ENCODE measurements at regions not wholly inside any gene's neighbourhood (a gene's known extent, or its start where the extent isn't known, plus 50 kb on each side); places are given as distances from the start of the nearest gene placed in this dataset.

DNA sequence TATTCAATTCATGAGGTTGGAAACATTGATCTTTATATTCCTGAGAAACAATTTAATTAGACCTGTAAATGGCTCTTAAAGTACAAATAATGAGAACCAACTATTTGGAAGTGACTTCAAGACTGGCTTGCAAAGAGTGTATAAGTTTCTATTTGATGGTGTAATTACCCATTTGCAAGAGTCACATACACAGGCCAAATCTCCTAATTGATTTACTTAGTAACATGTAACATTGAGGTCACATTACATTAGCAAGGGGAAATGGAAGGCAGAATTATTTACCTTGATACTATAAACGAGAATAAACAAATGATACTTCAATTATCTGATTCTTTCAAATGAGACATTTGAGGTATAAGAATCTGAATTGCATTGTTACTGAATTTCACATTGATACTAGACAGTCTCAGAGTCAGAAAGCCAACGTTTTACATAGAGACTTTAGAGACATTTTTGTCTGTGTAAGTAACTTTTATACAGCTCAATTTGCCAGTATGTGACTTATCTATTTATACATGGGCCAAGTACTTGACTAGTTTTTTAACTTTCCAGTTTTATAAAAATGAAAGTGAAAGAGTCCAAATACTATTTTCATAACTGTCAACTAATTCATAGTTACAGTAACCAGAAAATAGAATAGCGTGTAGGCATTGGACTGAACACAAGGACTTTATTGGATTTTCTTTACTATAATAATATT lies 95.6 kb upstream of the RFC3 start:
- TF ChIP-seq, protein P1, sequence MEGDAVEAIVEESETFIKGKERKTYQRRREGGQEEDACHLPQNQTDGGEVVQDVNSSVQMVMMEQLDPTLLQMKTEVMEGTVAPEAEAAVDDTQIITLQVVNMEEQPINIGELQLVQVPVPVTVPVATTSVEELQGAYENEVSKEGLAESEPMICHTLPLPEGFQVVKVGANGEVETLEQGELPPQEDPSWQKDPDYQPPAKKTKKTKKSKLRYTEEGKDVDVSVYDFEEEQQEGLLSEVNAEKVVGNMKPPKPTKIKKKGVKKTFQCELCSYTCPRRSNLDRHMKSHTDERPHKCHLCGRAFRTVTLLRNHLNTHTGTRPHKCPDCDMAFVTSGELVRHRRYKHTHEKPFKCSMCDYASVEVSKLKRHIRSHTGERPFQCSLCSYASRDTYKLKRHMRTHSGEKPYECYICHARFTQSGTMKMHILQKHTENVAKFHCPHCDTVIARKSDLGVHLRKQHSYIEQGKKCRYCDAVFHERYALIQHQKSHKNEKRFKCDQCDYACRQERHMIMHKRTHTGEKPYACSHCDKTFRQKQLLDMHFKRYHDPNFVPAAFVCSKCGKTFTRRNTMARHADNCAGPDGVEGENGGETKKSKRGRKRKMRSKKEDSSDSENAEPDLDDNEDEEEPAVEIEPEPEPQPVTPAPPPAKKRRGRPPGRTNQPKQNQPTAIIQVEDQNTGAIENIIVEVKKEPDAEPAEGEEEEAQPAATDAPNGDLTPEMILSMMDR (IDR thresholded peaks at IDR 0.05; ENCODE audit: insufficient read depth, low read depth, low read length) = no peak
- no peaks in the 10 kb centered on the region for H3K36me3 ChIP-seq (ENCODE audit: control insufficient read depth, insufficient read depth, low read length)
- ChIA-PET POLR2A (interaction anchor here (0.9 kb wide), 1 partner anchor 180 kb away, joined by 4 read pairs; no protein-coding TSS in a partner anchor), CTCF (interaction anchor here (0.6 to 2.9 kb wide), 7 partner anchors 80 to 510 kb away, joined by 3 to 11 read pairs (median 3); no protein-coding TSS in a partner anchor)
- H3K27me3 ChIP-seq (ENCODE audit: control insufficient read depth, insufficient read depth, low read length) = no peaks in the 10 kb centered on the region
- no peak for DNase-seq (ENCODE audit: low read depth)
- no peak overlapping the region for H3K4me3 ChIP-seq (ENCODE audit: low read depth, low read length)

DNA sequence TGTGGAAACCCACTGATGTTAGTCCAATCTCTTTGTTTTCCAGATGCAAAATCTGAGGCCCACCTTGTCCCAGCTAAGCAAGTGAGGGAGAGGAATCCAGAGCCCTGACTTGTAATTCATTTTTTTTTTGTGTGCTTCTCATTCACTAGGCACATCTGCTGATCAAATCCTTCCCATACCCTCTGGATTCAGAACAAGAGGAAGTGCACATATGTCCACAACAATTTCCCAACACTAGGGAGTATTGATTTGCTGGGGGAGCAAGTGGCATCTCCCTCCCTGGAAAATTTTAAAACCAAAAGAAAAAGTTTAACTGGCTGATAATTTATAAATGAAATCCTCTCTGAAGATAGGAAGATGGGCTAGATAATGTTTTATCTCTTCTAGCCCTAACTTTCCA lies 94.6 kb upstream of the RFC3 start:
- CTCF ChIA-PET = interaction anchor here (0.7 to 2.9 kb wide), 24 partner anchors 8 to 1136 kb away, joined by 3 to 38 read pairs (median 4); no protein-coding TSS in a partner anchor
- Histone ChIP-seq H3K36me3 (ENCODE audit: control insufficient read depth, insufficient read depth, low read length) (no peaks in the 10 kb centered on the region), H3K4me3 (ENCODE audit: low read depth, low read length) (no peak overlapping the region), H3K27me3 (ENCODE audit: control insufficient read depth, insufficient read depth, low read length) (no peaks in the 10 kb centered on the region)
- no peak for DNase-seq (ENCODE audit: low read depth)
- TF ChIP-seq, protein P1 (IDR thresholded peaks at IDR 0.05; ENCODE audit: insufficient read depth, low read depth, low read length) = no peak
- POLR2A ChIA-PET = no interaction called here

DNA sequence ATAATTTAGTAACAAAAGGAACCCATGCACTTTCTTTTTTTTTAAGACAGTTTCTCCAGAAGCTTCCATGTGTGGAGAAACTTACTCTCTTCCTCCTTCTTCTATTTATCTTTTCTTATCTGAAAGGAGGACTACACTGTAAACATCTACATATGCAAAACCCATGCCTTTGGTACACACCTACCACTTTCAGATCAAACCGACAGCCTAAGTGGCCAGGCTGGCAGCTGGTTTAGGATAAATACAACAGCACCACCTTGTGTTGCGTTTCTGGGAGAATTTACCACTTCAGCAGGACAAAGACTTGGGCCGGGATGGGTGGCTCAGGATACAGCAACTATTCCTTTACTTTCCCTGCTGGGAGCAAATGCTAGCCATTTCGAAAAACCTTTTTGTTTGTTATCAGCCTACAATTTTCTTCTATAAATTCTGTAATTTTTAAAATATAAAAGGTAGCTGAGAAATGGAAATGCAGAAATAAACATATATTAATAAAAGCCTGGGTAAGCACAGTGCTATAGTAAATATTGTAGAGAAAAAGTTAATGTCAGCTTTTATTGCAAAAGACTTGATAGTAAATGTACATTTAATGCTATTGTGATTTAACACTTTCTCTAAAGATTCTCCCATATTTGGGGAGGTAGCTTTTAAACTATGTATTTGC lies 94.0 kb upstream of the RFC3 start:
- TF ChIP-seq, protein P1 (IDR thresholded peaks at IDR 0.05; ENCODE audit: insufficient read depth, low read depth, low read length) = peak; percentile 73
- DNase-seq (ENCODE audit: low read depth) = no peak
- no peaks in the 10 kb centered on the region for H3K36me3 ChIP-seq (ENCODE audit: control insufficient read depth, insufficient read depth, low read length)
- ChIA-PET CTCF (interaction anchor here (0.7 to 2.9 kb wide), 26 partner anchors 8 to 1137 kb away, joined by 3 to 38 read pairs (median 3); no protein-coding TSS in a partner anchor), POLR2A (no interaction called here)
- no peaks in the 10 kb centered on the region for H3K27me3 ChIP-seq (ENCODE audit: control insufficient read depth, insufficient read depth, low read length)
- H3K4me3 ChIP-seq (ENCODE audit: low read depth, low read length) = no peak overlapping the region

DNA sequence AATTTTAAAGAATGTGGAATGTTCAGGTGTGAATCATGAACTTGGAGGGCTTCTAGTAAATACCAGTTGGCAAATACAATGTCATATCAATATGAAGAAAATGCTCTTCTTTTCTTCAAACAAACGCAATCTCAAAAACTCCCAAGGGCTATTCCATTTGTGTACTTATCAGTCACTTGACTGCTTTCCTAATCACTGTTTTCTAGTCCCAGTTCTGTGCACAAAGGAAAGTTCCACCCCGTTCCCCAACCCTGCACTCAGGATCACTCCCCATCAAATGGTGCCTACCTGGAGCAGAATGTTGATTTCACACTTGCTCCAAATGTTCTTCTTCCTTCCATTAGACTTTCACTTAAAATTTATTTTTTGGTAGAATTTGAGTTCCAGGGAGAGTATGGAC lies 92.6 kb upstream of the RFC3 start:
- POLR2A ChIA-PET = no interaction called here
- TF ChIP-seq, protein P1 (IDR thresholded peaks at IDR 0.05; ENCODE audit: insufficient read depth, low read depth, low read length) = no peak
- DNase-seq (ENCODE audit: low read depth) = no peak
- H3K36me3 ChIP-seq (ENCODE audit: control insufficient read depth, insufficient read depth, low read length) = no peaks in the 10 kb centered on the region
- CTCF ChIA-PET = interaction anchor here (1.4 to 2.9 kb wide), 5 partner anchors 91 to 238 kb away, joined by 3 to 38 read pairs (median 9); no protein-coding TSS in a partner anchor
- no peak overlapping the region for H3K4me3 ChIP-seq (ENCODE audit: low read depth, low read length)
- no peaks in the 10 kb centered on the region for H3K27me3 ChIP-seq (ENCODE audit: control insufficient read depth, insufficient read depth, low read length)

DNA sequence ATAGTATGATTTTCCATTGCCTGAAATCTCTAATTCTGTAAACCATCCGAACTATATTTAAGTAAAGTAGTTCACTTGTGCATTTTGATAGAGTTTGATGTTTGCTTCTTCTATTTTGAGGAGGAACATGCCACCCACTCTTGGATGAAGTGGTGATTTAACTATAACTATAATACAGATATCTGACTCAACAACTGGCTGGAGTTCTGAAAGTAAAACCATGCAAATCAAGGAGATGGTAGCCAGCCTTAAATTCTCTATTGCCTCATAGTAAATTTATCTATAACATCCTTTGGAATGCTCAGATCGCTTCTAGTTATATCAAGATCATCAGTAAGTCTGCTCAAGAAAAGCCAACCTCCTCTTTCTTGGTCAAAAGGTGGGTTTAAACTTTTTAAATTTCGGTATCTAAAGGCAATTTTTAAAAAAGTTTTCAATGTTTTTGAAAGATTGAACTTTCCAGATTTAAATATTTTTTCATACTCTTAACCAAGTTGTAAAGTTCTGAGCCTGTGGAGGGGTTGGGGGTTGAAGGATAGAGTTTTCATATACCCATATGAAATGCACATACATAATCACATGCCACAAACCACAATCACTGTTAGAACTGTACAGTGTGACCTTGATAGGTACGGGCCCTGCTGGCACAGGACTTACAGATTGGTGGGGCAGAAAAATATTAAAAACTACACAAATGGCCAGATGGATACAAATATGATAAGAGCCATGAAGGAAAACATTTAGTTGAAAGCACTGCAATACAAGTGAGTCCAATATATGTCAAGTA lies 90.5 kb upstream of the RFC3 start:
- Histone ChIP-seq H3K4me3 (ENCODE audit: low read depth, low read length) (no peak overlapping the region), H3K27me3 (ENCODE audit: control insufficient read depth, insufficient read depth, low read length) (no peaks in the 10 kb centered on the region), H3K36me3 (ENCODE audit: control insufficient read depth, insufficient read depth, low read length) (no peaks in the 10 kb centered on the region)
- ChIA-PET POLR2A (no interaction called here), CTCF (no interaction called here)
- DNase-seq (ENCODE audit: low read depth) = no peak
- TF ChIP-seq, protein P1 (IDR thresholded peaks at IDR 0.05; ENCODE audit: insufficient read depth, low read depth, low read length) = no peak

Data from BJ (cell line).